ENCODE measurements at regions not wholly inside any gene's neighbourhood (a gene's known extent, or its start where the extent isn't known, plus 50 kb on each side); places are given as distances from the start of the nearest gene placed in this dataset.
A peak's percentile ranks its signal among the peaks of the same experiment; 100 is the strongest.
"Not testable (repeated sequence)": the region's sequence is repeated elsewhere in the genome, so short reads cannot be mapped to it uniquely, and the experiment has no call there.

DNA sequence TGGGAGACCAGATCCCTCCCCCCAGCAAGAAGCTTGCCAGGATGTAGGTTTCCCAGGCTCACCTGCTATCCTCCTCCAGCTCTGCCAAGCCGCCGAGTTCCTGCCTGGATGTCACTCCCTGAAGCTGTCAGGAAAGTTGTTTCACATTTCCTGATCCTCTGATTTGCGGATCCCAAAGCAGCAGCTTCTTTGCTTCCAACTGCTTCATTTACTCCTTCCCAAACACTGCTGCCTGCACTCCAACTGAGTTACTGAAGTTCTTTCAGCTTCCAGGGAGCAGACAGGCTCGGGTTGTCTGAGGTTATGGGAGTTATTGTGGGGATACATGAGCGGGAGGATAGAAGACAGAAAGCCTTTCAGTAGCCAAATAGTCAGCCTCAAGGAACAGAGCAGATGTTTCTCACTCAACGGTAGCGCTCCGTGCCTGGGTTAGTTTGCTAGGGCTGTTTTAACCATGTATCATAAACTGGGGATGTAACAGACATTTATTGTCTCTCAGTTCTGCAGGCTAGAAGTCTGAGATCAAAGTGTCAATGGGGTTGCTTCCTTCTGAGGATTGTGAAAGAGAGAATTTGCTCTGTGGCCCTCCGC is 516.0 kb downstream of the REEP3 start:
- intact Hi-C loops (cut with DNase I) = no loop called here
- DNase-seq (ENCODE audit: low spot score) = no peak

DNA sequence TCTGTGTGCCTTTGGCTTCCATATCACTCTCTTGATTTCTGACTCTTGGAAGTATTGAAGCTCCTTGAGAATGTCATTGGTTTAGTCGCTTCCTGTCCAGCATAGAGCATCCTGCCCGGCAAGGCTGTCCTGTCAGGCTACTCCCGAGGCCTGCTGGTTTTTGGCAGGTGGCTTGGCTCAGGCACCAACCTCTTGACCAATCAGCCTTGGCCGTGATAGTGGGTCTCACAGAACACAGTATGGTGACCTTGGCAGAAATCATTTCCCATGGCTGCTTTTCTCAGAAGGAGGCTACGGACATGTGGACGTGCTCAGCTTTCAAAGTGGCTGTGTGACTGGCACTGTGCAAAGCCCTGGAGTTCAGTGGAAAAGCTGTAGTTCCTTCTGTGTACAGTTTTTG is 516.9 kb downstream of the REEP3 start:
- intact Hi-C loops (cut with DNase I) = no loop called here
- DNase-seq (ENCODE audit: low spot score) = no peak

GRCh38 chr10:64039198-64039597 is 518.0 kb downstream of the REEP3 start:
- no peak for DNase-seq (ENCODE audit: low spot score)
- intact Hi-C loops (cut with DNase I) = no loop called here

DNA sequence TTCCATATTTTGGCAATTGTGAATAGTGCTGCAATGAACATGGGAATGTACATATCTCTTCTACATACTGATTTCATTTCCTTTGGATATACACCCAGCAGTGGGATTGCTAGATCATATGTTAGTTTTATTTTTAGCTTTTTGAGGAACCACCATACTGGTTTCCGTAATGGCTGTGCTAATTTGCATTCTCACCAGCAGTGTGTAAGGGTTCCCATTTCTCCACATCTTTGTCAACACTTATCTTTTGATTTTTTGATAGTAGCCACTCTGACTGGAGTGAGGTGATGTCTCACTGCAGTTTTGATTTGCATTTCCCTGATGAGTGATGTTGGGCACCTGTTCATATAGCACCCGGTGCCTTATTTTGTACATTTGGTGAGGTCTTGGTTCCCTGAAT is 519.6 kb downstream of the REEP3 start:
- intact Hi-C loops (cut with DNase I) = no loop called here
- DNase-seq (ENCODE audit: low spot score) = no peak

GRCh38 chr10:64041185-64041988 is 520.2 kb downstream of the REEP3 start:
- DNase-seq (ENCODE audit: low spot score) = peak; percentile 89
- intact Hi-C loops (cut with DNase I) = no loop called here

DNA sequence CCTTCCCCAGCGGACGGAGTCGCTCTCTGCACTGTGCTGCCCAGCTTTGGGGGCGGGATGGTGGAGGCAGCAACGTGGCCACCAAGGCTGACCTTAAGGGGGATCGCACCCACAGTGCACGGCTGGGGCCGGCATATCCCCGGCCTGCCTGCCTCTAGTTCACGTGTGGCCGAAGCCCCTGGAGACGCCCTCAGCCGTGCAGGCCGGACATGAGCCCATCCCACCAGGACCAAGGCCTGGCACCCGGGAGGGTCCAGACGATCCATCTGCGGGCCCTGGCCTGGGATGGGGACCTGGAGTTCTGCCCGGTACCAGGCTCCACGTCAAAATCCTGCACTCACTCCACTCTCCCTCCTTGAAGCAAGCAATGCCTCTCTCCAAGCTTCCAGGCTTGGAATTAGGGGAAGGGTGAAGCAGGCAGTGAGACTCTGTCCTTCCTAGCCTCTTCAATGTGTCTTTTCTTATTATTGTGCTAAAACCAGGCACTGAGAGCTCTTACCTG is 520.8 kb downstream of the REEP3 start:
- intact Hi-C loops (cut with DNase I) = no loop called here
- no peak for DNase-seq (ENCODE audit: low spot score)

DNA sequence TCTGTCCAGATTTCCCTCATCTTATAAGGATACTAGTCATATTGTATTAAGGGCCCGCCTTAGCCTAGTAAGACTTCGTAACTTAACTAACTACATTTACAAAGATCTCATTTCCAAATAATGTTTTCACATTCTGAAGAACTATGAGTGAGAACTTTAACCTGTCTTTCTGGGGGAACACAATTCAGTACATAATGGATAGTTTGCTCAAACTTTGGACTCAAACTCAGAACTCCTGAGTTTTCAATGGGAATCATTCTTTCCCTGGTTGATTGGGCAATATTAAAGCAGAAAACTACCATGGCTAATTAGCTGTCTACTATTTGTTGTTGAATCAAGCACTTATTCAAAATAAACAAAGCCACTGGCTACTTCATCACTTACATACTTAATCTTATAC is 522.9 kb downstream of the REEP3 start:
- no peak for DNase-seq (ENCODE audit: low spot score)
- intact Hi-C loops (cut with DNase I) = no loop called here

- intact Hi-C loops (cut with DNase I) = not testable (repeated sequence)
- peak; percentile 72 for DNase-seq (ENCODE audit: low spot score)
Measured at GRCh38 chr10:64044957-64045632, 523.9 kb downstream of the REEP3 start.

DNA sequence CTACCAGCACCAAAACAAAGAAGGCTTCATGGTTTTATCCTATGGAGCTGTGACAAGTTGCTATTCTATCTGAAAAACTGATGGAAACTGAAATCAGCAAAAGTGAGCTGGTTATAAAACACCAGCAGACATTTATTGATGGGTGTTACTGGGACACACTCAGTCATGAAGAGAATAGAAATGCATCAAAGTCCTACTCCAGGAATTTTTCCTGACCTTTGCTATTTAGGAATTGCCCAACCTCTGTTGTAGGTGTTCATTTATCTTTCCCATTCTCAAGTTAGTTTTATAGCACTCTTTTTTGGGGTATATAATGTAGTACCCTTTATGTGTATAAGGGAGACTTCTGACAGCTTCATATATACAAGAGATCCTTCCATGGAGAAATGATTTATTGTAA is 533.2 kb downstream of the REEP3 start:
- intact Hi-C loops (cut with DNase I) = no loop called here
- DNase-seq (ENCODE audit: low spot score) = no peak

DNA sequence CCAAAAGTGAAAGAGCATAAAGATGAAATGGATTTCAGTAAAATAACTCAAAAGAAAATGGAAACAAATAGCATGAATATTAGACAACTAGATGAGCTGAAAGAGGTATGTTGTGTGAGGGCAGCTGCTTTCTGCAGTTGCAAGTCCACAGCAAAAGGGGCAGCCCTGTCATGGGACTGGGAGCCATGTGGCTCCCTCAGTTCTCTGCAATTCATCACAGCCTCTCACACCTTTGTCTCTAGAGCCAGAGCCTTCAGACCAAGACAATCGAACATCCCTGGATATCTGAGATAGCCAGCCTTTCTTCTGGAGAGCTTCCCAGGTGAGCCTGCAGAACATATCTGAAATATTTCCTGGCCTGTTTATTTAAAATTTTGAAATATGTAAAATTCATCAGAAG is 538.7 kb downstream of the REEP3 start:
- DNase-seq (ENCODE audit: low spot score) = no peak
- intact Hi-C loops (cut with DNase I) = no loop called here

DNA sequence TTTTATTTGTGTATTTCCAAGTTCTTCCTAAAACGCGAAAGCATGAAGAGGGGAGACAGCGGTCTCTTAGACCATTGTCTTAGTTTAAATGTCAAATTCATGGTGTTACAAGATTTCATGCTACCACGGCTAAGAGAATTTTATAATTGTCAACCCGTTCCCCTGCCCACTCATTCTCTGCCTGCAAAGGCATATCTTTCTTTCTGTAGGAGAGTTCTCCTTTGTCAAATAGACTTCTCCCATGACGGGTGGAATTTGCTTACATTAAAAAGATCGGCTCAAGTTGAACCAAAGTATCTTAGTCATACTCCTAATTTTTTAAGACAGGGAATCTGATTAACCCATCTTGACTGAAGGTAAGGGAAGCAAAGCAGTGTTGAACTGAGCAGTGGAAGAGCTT is 539.2 kb downstream of the REEP3 start:
- intact Hi-C loops (cut with DNase I) = no loop called here
- DNase-seq (ENCODE audit: low spot score) = no peak

GRCh38 chr10:64062793-64063192 is 541.6 kb downstream of the REEP3 start:
- intact Hi-C loops (cut with DNase I) = no loop called here

GRCh38 chr10:64067009-64067606 is 545.9 kb downstream of the REEP3 start:
- intact Hi-C loops (cut with DNase I) = no loop called here
- no peak for DNase-seq (ENCODE audit: low spot score)

More at GRCh38 chr10:64062793-64063192, 541.6 kb downstream of the REEP3 start:
- no peak for DNase-seq (ENCODE audit: low spot score)

DNA sequence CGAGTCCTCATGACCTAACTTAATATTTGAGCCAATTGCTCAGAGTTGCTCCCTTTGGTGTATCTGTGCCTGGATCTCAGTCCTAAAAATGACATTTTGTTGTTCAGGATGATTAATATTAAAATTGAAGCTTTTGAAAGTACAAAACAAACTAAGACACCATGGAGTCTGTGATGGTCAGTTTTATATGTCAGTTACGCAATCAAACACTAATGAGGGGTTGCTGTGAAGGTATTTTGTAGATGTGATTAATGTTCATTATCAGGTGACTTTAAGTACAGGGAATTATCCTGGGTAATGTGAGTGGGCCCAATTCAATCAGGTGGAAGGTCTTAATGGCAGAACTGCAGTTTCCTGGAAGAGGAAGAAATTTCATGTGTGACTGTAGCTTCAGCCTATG is 546.7 kb downstream of the REEP3 start:
- intact Hi-C loops (cut with DNase I) = no loop called here
- DNase-seq (ENCODE audit: low spot score) = no peak

DNA sequence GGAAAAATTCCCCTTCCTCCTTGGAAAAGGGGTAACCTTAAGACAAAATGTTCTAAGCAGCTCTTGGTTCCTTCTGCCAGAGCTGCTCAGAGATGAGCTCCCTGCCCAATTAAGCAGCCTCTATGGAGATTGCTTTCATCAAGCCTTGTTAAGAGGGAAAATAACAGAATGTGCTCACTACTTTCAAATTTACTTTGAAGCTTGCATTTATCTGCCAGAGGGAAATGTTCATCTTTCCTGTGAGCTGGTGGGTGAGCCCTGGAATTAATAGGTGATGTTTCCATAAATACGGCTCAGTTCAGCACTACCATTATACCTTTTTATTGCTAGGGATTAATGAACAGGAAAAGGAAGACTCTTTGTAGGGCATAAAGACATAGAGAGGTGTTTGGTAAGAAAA is 549.0 kb downstream of the REEP3 start:
- intact Hi-C loops (cut with DNase I) = no loop called here
- DNase-seq (ENCODE audit: low spot score) = no peak

DNA sequence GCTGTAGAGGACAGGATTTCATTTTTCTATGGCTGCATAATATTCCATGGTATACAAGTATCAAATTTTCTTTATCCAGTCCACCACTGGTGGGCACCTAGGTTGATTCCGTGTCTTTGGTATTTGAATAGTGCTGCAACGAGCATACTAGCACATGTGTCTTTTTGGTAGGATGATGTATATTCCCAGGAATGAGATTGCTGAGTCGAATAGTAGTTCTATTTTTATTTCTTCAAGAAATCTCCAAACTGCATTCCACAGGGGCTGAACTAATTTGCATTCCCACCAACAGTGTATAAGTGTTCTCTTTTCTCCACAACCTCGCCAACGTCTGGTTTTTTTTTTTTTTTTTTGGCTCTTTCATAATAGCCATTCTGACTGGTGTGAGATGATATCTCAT is 550.0 kb downstream of the REEP3 start:
- intact Hi-C loops (cut with DNase I) = no loop called here
- DNase-seq (ENCODE audit: low spot score) = no peak

DNA sequence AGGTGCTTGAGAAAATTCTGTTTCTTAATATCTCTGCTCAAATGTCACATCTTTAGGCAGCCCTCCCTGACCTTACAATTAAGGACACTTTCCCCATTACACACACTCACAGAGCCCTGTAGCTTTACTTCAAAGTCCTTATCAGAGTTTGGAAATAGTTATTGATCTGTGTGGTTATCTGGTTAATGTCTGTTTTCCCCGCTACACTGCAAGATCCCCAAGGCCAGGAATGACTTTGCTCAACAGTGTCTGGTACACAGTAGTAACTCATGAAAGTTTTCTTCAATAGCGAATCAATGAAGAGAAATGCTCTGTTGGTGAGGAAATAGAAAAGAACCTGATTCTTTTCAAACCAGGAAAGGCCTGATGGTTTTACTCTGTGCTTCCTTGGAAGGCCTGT is 554.4 kb downstream of the REEP3 start:
- intact Hi-C loops (cut with DNase I) = no loop called here
- DNase-seq (ENCODE audit: low spot score) = no peak

DNA sequence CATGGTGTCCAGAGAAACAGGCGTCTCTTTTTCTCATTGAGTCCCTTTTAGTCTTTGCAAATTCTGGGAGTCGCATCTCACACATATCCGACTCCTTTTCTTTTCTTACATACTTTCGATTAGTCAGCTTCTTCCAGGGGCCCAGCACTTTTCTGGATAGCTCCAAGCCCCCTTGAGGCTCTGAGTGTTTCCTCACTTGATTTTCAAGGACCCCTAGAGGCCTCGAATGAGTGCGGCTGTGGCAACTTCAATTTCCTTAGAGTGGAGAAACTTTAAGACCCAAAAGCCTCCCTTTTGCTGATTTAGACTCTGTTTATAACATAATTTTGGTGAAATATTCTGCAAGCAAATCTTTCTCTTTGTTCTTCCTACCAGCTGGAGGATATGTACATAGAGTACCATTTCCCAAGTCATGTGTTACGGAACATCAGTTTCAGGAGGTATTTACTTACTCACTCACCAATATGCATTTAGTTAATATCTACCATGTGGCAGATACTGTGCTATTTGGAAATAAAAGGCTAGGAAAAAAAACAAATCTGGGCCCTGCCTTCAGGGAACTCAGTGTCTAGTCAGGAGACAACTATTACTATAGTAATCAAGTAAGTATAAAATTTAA is 555.2 kb downstream of the REEP3 start:
- DNase-seq (ENCODE audit: low spot score) = no peak
- intact Hi-C loops (cut with DNase I) = no loop called here

- DNase-seq (ENCODE audit: low spot score) = no peak
- intact Hi-C loops (cut with DNase I) = no loop called here
Measured at GRCh38 chr10:64079341-64079740, 558.1 kb downstream of the REEP3 start.

GRCh38 chr10:64080071-64080470 is 558.9 kb downstream of the REEP3 start:
- intact Hi-C loops (cut with DNase I) = no loop called here
- DNase-seq (ENCODE audit: low spot score) = no peak
